Endothelial cell (in vitro differentiated cells): ENCODE measurements at regions not wholly inside any gene's neighbourhood (a gene's known extent, or its start where the extent isn't known, plus 50 kb on each side); places are given as distances from the start of the nearest gene placed in this dataset.
"Not testable (repeated sequence)": the region's sequence is repeated elsewhere in the genome, so short reads cannot be mapped to it uniquely, and the experiment has no call there.

Experiments used
- DNase-seq: peaks from one replicate; pipeline ENCODE4 v3.0.0; 2021; ENCODE audit warnings: low spot score
- H3K27ac Mint-ChIP-seq: one replicate; pipeline ENCODE4 v1.8.0; 2021; ENCODE audit warnings: mixed read lengths, inconsistent platforms; ENCODE audit not compliant: unreplicated experiment
- H3K27me3 Mint-ChIP-seq: one replicate; pipeline ENCODE4 v1.8.0; 2021; ENCODE audit warnings: mild to moderate bottlenecking, moderate library complexity, mixed read lengths, inconsistent platforms; ENCODE audit not compliant: unreplicated experiment
- H3K36me3 Mint-ChIP-seq: one replicate; pipeline ENCODE4 v1.8.0; 2021; ENCODE audit warnings: mild to moderate bottlenecking, low read depth, mixed read lengths, inconsistent platforms; ENCODE audit not compliant: unreplicated experiment
- H3K4me1 Mint-ChIP-seq: one replicate; pipeline ENCODE4 v1.8.0; 2021; ENCODE audit warnings: mild to moderate bottlenecking, mixed read lengths, inconsistent platforms; ENCODE audit not compliant: unreplicated experiment
- H3K4me3 Mint-ChIP-seq: one replicate; pipeline ENCODE4 v1.8.0; 2021; ENCODE audit warnings: mild to moderate bottlenecking, mixed read lengths, inconsistent platforms; ENCODE audit not compliant: unreplicated experiment
- H3K9me3 Mint-ChIP-seq: one replicate; pipeline ENCODE4 v1.8.0; 2021; ENCODE audit warnings: mixed read lengths, inconsistent platforms; ENCODE audit not compliant: unreplicated experiment
- CTCF ChIP-seq: fragments of 200-600 bp; sonication (generic); IDR thresholded peaks from one replicate; pipeline ENCODE4 v1.5.0; 2021; ENCODE audit warnings: antibody characterized with exemption; ENCODE audit not compliant: unreplicated experiment

- no peaks in the 10 kb centered on the region for H3K9me3 Mint-ChIP-seq
- H3K4me3 Mint-ChIP-seq = no peak overlapping the region
- no peak for TF ChIP-seq CTCF
- H3K36me3 Mint-ChIP-seq = no peaks in the 10 kb centered on the region
- no peaks in the 10 kb centered on the region for H3K27me3 Mint-ChIP-seq
- H3K27ac Mint-ChIP-seq = no peak overlapping the region
- DNase-seq = no peak
- peaks cover 19% of the 10 kb centered on the region for H3K4me1 Mint-ChIP-seq
Measured at GRCh38 chr9:101846161-101846560, 107.7 kb upstream of the GRIN3A start.

DNA sequence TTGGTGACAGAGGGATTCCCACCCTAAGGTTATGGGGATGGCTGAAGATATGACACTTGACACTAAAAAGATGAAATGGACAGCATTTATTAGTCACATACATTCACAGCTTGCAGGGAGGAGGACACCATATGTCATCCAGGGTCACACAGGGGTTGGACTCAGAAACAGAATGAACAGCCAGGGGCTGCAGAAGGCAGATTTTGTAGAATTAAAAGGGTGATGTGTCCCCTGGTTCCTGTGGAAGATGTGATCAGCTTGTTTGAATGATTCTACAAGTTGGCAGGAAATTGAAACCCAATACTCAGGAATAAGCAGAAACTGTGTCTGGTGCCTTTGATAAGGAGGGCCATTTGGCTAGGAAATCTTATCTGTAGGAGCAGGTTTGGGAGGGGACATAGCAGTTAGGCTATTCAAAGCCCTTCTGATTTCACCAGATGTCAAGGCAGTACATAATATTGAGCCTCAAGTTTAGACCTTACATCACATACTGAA lies 102.3 kb upstream of the GRIN3A start:
- no peaks in the 10 kb centered on the region for H3K9me3 Mint-ChIP-seq

GRCh38 chr9:101838988-101839387 lies 100.5 kb upstream of the GRIN3A start:
- H3K4me1 Mint-ChIP-seq = peaks cover 12% of the 10 kb centered on the region
- H3K27ac Mint-ChIP-seq, DNase-seq, H3K4me3 Mint-ChIP-seq, H3K9me3 Mint-ChIP-seq, H3K27me3 Mint-ChIP-seq, H3K36me3 Mint-ChIP-seq: not testable (repeated sequence)

More for the DNA sequence above, 102.3 kb upstream of the GRIN3A start:
- Mint-ChIP-seq H3K27ac (peak overlapping the region; percentile 46), H3K4me3 (no peak overlapping the region), H3K36me3 (no peaks in the 10 kb centered on the region), H3K4me1 (peaks cover 23% of the 10 kb centered on the region), H3K27me3 (peaks cover 2% of the 10 kb centered on the region)
- peak; percentile 31 for DNase-seq
- TF ChIP-seq CTCF = no peak

- no peaks in the 10 kb centered on the region for H3K36me3 Mint-ChIP-seq
Measured at GRCh38 chr9:101836021-101836420, 97.6 kb upstream of the GRIN3A start.

DNA sequence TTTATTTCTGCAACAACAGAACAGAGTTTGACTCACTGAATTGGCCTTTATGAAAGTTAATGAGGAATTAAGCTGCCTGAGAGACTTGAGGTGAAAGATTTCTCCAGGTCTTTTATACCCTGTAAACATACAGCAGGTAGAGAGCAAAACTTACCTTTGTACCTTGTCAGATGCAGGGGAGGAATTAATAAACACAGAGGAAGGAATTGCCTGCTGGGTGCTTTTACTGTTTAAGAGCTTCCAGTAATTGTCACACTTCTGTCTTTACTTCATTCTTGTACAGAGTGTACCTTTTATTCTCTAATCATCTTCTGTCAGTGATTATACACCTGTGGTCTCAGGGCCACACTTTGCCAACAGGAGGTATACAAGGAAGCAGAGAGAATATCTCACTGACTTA lies 94.0 kb upstream of the GRIN3A start:
- TF ChIP-seq CTCF = no peak
- H3K36me3 Mint-ChIP-seq = no peaks in the 10 kb centered on the region
- no peak overlapping the region for H3K27ac Mint-ChIP-seq
- peaks cover 2% of the 10 kb centered on the region for H3K27me3 Mint-ChIP-seq
- DNase-seq = no peak
- H3K4me3 Mint-ChIP-seq = no peak overlapping the region
- no peaks in the 10 kb centered on the region for H3K9me3 Mint-ChIP-seq
- H3K4me1 Mint-ChIP-seq = peaks cover 7% of the 10 kb centered on the region

More at GRCh38 chr9:101836021-101836420, 97.6 kb upstream of the GRIN3A start:
- H3K4me1 Mint-ChIP-seq = peaks cover 17% of the 10 kb centered on the region
- DNase-seq = no peak
- no peak for TF ChIP-seq CTCF
- H3K9me3 Mint-ChIP-seq = no peaks in the 10 kb centered on the region
- H3K27me3 Mint-ChIP-seq = peaks cover 3% of the 10 kb centered on the region
- H3K4me3 Mint-ChIP-seq = no peak overlapping the region
- no peak overlapping the region for H3K27ac Mint-ChIP-seq

DNA sequence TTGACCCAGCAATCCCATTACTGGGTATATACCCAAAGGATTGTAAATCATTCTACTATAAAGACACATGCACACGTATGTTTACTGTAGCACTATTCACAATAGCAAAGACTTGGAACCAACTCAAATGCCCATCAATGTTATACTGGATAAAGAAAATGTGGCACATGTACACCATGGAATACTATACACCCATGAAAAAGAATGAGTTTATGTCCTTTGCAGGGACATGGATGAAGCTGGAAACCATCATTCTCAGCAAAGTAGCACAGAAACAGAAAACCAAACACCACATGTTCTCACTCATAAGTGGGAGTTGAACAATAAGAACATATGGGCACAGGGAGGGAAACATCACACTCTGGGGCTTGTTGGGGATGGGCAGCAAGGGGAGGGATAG lies 83.0 kb upstream of the GRIN3A start:
- not testable (repeated sequence) for H3K9me3 Mint-ChIP-seq, H3K27ac Mint-ChIP-seq, H3K4me1 Mint-ChIP-seq, DNase-seq, H3K36me3 Mint-ChIP-seq, H3K27me3 Mint-ChIP-seq, H3K4me3 Mint-ChIP-seq

DNA sequence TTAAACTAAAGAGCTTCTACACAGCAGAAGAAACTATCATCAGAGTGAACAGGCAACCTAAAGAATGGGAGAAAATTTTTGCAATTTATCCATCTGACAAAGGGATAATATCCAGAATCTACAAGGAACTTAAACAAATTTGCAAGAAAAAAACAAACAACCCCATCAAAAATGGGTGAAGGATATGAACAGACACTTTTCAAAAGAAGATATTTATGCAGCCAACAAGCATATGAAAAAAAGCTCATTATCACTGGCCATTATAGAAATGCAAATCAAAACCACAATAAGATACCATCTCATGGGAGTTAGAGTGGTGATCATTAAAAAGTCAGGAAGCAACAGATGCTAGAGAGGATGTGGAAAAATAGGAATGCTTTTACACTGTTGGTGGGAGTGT lies 82.5 kb upstream of the GRIN3A start:
- H3K9me3 Mint-ChIP-seq, H3K27ac Mint-ChIP-seq, DNase-seq, H3K27me3 Mint-ChIP-seq, H3K36me3 Mint-ChIP-seq, H3K4me3 Mint-ChIP-seq, H3K4me1 Mint-ChIP-seq: not testable (repeated sequence)
